Neural progenitor cell (in vitro differentiated cells): ENCODE measurements at regions not wholly inside any gene's neighbourhood (a gene's known extent, or its start where the extent isn't known, plus 50 kb on each side); places are given as distances from the start of the nearest gene placed in this dataset.

Source experiments
- EZH2 ChIP-seq: fragments of 200-600 bp; sonication (generic); IDR thresholded peaks from 2 replicates; pipeline ENCODE4 v1.6.1; 2017; ENCODE audit warnings: antibody characterized with exemption, mild to moderate bottlenecking, moderate library complexity
- TF ChIP-seq, protein P1 (sequence below): fragments of 200-600 bp; sonication (generic); IDR thresholded peaks from 2 replicates; pipeline ENCODE4 v1.5.1; 2017; ENCODE audit warnings: antibody characterized with exemption, mild to moderate bottlenecking

DNA sequence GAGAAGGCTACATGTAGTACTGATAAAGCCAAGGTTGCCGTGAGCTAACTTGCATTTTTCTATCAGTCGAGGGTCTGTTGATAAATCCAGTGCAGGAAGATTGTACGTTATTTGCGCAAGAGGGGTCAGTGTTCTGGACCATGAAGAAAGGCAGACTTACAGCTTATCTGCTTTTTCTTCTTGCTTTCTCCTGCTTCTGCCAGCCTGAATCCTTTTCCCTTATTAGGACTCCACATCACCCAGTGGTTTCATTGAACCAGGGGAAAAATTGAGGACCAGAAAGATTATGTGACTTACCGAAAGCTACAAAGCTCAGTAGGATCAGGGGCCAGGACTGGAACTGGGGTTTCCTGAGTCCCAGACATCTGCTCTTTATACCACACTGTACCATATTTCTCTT, 534.6 kb upstream of the BRINP1 start:
- TF ChIP-seq EZH2 = no peak
- TF ChIP-seq, protein P1, sequence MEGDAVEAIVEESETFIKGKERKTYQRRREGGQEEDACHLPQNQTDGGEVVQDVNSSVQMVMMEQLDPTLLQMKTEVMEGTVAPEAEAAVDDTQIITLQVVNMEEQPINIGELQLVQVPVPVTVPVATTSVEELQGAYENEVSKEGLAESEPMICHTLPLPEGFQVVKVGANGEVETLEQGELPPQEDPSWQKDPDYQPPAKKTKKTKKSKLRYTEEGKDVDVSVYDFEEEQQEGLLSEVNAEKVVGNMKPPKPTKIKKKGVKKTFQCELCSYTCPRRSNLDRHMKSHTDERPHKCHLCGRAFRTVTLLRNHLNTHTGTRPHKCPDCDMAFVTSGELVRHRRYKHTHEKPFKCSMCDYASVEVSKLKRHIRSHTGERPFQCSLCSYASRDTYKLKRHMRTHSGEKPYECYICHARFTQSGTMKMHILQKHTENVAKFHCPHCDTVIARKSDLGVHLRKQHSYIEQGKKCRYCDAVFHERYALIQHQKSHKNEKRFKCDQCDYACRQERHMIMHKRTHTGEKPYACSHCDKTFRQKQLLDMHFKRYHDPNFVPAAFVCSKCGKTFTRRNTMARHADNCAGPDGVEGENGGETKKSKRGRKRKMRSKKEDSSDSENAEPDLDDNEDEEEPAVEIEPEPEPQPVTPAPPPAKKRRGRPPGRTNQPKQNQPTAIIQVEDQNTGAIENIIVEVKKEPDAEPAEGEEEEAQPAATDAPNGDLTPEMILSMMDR = no peak
